K562 (cell line): ENCODE measurements at regions not wholly inside any gene's neighbourhood (a gene's known extent, or its start where the extent isn't known, plus 50 kb on each side); places are given as distances from the start of the nearest gene placed in this dataset.

Source experiments
- ATAC-seq: fragments of 200-7000 bp; cut with Tn5 transposase; 3 replicates; pipeline ENCODE4 v1.9.1; 2020; ENCODE audit warnings: moderate library complexity
- BruUV-seq: library from RNA; stranded (reverse); fragments of 400-500 nt; replicated peaks from 2 replicates; lab custom pipeline; 2021; lab: Mats Ljungman, UMichigan
- CTCF ChIA-PET: fragments of 300-600 bp; formaldehyde crosslinking; extraction: SDS; loops from one replicate; lab custom pipeline; 2021; ENCODE audit warnings: low intra/inter-chr PET ratio; lab: Yijun Ruan, JAX
- POLR2A ChIA-PET: fragments of 300-600, 350-650 bp; sonication (Branson Sonifier 250); formaldehyde crosslinking; extraction: SDS; loops from one replicate; lab custom pipeline; 2021; ENCODE audit warnings: antibody characterized with exemption, inconsistent platforms; lab: Yijun Ruan, JAX
- DNase-seq, 4 experiments: peaks; one replicate each; pipeline versions ENCODE4 v3.0.0 to v3.0.0-alpha.2; 2011 to 2018; ENCODE audit warnings: low spot score in 3 of 4, mixed read lengths in 3 of 4; ENCODE audit errors: extremely low read depth in 1 of 4
- FAIRE-seq: peaks from 2 replicates; lab custom pipeline; 2011; peaks lifted over from hg19 to GRCh38; lab: Jason Lieb, UNC
- H2AFZ ChIP-seq: 2 replicates; pipeline ENCODE4 v1.6.0; 2011; ENCODE audit warnings: low read depth, low read length, control low read depth, inconsistent platforms
- H3K27ac ChIP-seq: fragments of 200-600 bp; 3 replicates; pipeline ENCODE4 v1.8.0; 2011; ENCODE audit warnings: low read depth, mild to moderate bottlenecking, control low read depth, inconsistent platforms, low read length, moderate library complexity, mixed read lengths; ENCODE audit errors: extremely low read depth
- H3K27me3 ChIP-seq, 2 experiments: fragments of 300-600 bp in 1 of 2; 2 replicates in 1 of 2; 3 replicates in 1 of 2; pipeline versions ENCODE4 v1.6.0 to v1.8.0; 2011; ENCODE audit warnings: inconsistent platforms in 2 of 2, low read length in 2 of 2, mild to moderate bottlenecking in 1 of 2, mixed read lengths in 1 of 2, moderate library complexity in 1 of 2; ENCODE audit not compliant: control insufficient read depth in 2 of 2, insufficient read depth in 2 of 2
- H3K36me3 ChIP-seq: fragments of 300-600 bp; 3 replicates; pipeline ENCODE4 v1.8.0; 2011; ENCODE audit warnings: mild to moderate bottlenecking, low read length, inconsistent platforms; ENCODE audit not compliant: control insufficient read depth, insufficient read depth
- H3K4me1 ChIP-seq, 2 experiments: fragments of 200-600 bp in 1 of 2; replicated peaks in 1 of 2; 2 replicates in 1 of 2; 3 replicates in 1 of 2; pipeline versions ENCODE4 v1.5.1 to v1.8.0; 2011; ENCODE audit warnings: inconsistent platforms in 2 of 2, low read length in 2 of 2, mild to moderate bottlenecking in 1 of 2, mixed read lengths in 1 of 2, moderate library complexity in 1 of 2; ENCODE audit not compliant: control insufficient read depth in 2 of 2, insufficient read depth in 2 of 2
- H3K4me2 ChIP-seq: 2 replicates; pipeline ENCODE4 v1.6.1; 2011; ENCODE audit warnings: low read length, control low read depth, inconsistent platforms, mixed read lengths; ENCODE audit not compliant: insufficient read depth
- H3K4me3 ChIP-seq: fragments of 200-600 bp; sonication (generic), shearing (Covaris generic); 2 replicates; pipeline ENCODE4 v1.5.1; 2016; ENCODE audit warnings: control low read depth, inconsistent platforms
- H3K79me2 ChIP-seq: fragments of 200-600 bp; 3 replicates; pipeline ENCODE4 v1.8.0; 2011; ENCODE audit warnings: low read length, inconsistent platforms; ENCODE audit not compliant: control insufficient read depth, insufficient read depth
- H3K9ac ChIP-seq, 2 experiments: 2 replicates each; pipeline versions ENCODE4 v1.6.0 to v1.6.1; 2011; ENCODE audit warnings: low read depth in 2 of 2, low read length in 2 of 2, control low read depth in 1 of 2, inconsistent platforms in 1 of 2, mild to moderate bottlenecking in 1 of 2, mixed read lengths in 1 of 2; ENCODE audit not compliant: insufficient read depth in 1 of 2
- H3K9me1 ChIP-seq: one replicate; pipeline ENCODE4 v1.6.0; 2011; ENCODE audit warnings: inconsistent platforms, mild to moderate bottlenecking, low read length, moderate library complexity; ENCODE audit not compliant: control insufficient read depth, insufficient read depth
- H3K9me3 ChIP-seq: replicated peaks from 2 replicates; pipeline ENCODE4 v1.5.1; 2011; ENCODE audit warnings: low read depth, low read length, inconsistent platforms; ENCODE audit not compliant: control insufficient read depth, insufficient read depth
- H4K20me1 ChIP-seq: replicated peaks from 2 replicates; pipeline ENCODE4 v1.6.1; 2011; ENCODE audit warnings: low read length, inconsistent platforms, mixed read lengths; ENCODE audit not compliant: control insufficient read depth, insufficient read depth
- ADNP ChIP-seq: fragments of 200-800 bp; sonication (Bioruptor generic); IDR thresholded peaks from 2 replicates; pipeline ENCODE4 v1.6.1; 2016; ENCODE audit warnings: missing genetic modification characterization, missing compliant biosample characterization
- ARID1B ChIP-seq: fragments of 450-650 bp; IDR thresholded peaks from 2 replicates; pipeline ENCODE4 v1.6.1; 2016; ENCODE audit warnings: antibody characterized with exemption, mild to moderate bottlenecking, inconsistent platforms
- ASH1L ChIP-seq: fragments of 450-650 bp; IDR thresholded peaks from 2 replicates; pipeline ENCODE4 v1.6.1; 2018; ENCODE audit warnings: borderline replicate concordance, mild to moderate bottlenecking, low read depth; ENCODE audit not compliant: partially characterized antibody
- GMEB1 ChIP-seq: fragments of 250-450 bp; sonication (Bioruptor Pico); IDR thresholded peaks from 2 replicates; pipeline ENCODE4 v1.4.0; 2020; ENCODE audit warnings: mild to moderate bottlenecking
- HDAC2 ChIP-seq: fragments of 450-650 bp; IDR thresholded peaks from 2 replicates; pipeline ENCODE4 v1.6.1; 2016; ENCODE audit warnings: mild to moderate bottlenecking
- HMBOX1 ChIP-seq: sonication (generic); IDR thresholded peaks from 2 replicates; pipeline ENCODE4 v1.6.1; 2016
- ILK ChIP-seq: fragments of 450-650 bp; IDR thresholded peaks from 2 replicates; pipeline ENCODE4 v1.6.1; 2016; ENCODE audit warnings: missing genetic modification characterization, low read depth, mild to moderate bottlenecking, missing compliant biosample characterization, moderate library complexity, borderline replicate concordance
- NFE2L1 ChIP-seq: fragments of 450-650 bp; IDR thresholded peaks from 2 replicates; pipeline ENCODE4 v1.6.1; 2016; ENCODE audit warnings: missing genetic modification characterization, low read depth, mild to moderate bottlenecking, missing compliant biosample characterization, moderate library complexity, borderline replicate concordance
- NR3C1 ChIP-seq: sonication (generic); formaldehyde crosslinking; IDR thresholded peaks from 2 replicates; pipeline ENCODE4 v1.8.1; 2022; ENCODE audit warnings: missing genetic modification reagents
- SP1 ChIP-seq: sonication (generic); formaldehyde crosslinking; IDR thresholded peaks from 2 replicates; pipeline ENCODE4 v1.8.1; 2022; ENCODE audit warnings: mild to moderate bottlenecking, missing genetic modification reagents
- ZBTB5 ChIP-seq: fragments of 450-650 bp; IDR thresholded peaks from 2 replicates; pipeline ENCODE4 v1.6.1; 2017; ENCODE audit warnings: antibody characterized with exemption
- ZC3H4 ChIP-seq: sonication (generic); formaldehyde crosslinking; IDR thresholded peaks from 2 replicates; pipeline ENCODE4 v1.9.0; 2021; ENCODE audit warnings: missing genetic modification reagents, borderline replicate concordance
- WGBS: fragments of 100-300 bp; shearing (Covaris generic); methylation state at CpG from one replicate; pipeline ENCODE4 v1.1.6; 2016; ENCODE audit warnings: low coverage, mixed read lengths; ENCODE audit not compliant: insufficient coverage; ENCODE audit errors: missing lambda C conversion rate; 5-methylcytosine and 5-hydroxymethylcytosine counted together
- in situ Hi-C: fragments of 300-500 bp; cut with MboI; formaldehyde crosslinking; loops from 4 replicates; pipeline ENCODE4 v1.15.0; 2018; ENCODE audit warnings: inconsistent platforms, mixed read lengths
- intact Hi-C: fragments of 100-400 bp; cut with micrococcal nuclease; formaldehyde crosslinking; loops from 2 replicates; pipeline ENCODE4 v1.14.2; 2022

GRCh38 chr11:10359171-10359570 is 54.3 kb downstream of the ADM start:
- ATAC-seq = no peak
- ChIA-PET CTCF (no interaction called here), POLR2A (no interaction called here)
- Histone ChIP-seq H3K27ac (no peak overlapping the region), H3K4me3 (no peak overlapping the region), H3K36me3 (no peaks in the 10 kb centered on the region), H4K20me1 (no peaks in the 10 kb centered on the region), H3K27me3 (peaks cover 2 to 6% of the 10 kb centered on the region in 2 experiments; a peak in 2 of 5 replicates), H3K9me3 (no peaks in the 10 kb centered on the region), H2AFZ (no peak overlapping the region), H3K4me1 (no peaks in the 10 kb centered on the region), H3K79me2 (no peaks in the 10 kb centered on the region), H3K9me1 (no peaks in the 10 kb centered on the region), H3K9ac (no peak overlapping the region), H3K4me2 (no peak overlapping the region)
- TF ChIP-seq ASH1L (no peak), HMBOX1 (no peak), ZC3H4 (CRISPR knock-in tag) (no peak), SP1 (CRISPR knock-in tag) (no peak), ILK (tag) (no peak)
- no TSS peak for BruUV-seq
- intact Hi-C loops = no loop called here
- in situ Hi-C loops = no loop called here
- 0% methylated on average over 1 of the region's 1 CpG for WGBS
- no peak for DNase-seq
- no peak for FAIRE-seq

- H2AFZ ChIP-seq = no peak overlapping the region
- H3K9ac ChIP-seq = no peak overlapping the region
- no peak overlapping the region for H3K27ac ChIP-seq
- in situ Hi-C loops (no loop called here), intact Hi-C loops (no loop called here)
- no peak for ATAC-seq
- CTCF ChIA-PET = no interaction called here
- H3K36me3 ChIP-seq = no peaks in the 10 kb centered on the region
- no peaks in the 10 kb centered on the region for H3K79me2 ChIP-seq
- no peaks in the 10 kb centered on the region for H4K20me1 ChIP-seq
- no peak overlapping the region for H3K4me3 ChIP-seq
- H3K9me1 ChIP-seq = no peaks in the 10 kb centered on the region
- H3K4me1 ChIP-seq = no peaks in the 10 kb centered on the region
- H3K4me2 ChIP-seq = no peak overlapping the region
- H3K9me3 ChIP-seq = no peaks in the 10 kb centered on the region
- FAIRE-seq = no peak
- no TSS peak for BruUV-seq
- DNase-seq = no peak
- POLR2A ChIA-PET = interaction anchor here (0.7 kb wide), 1 partner anchor 32 kb away, joined by 3 read pairs; no protein-coding TSS in a partner anchor
- H3K27me3 ChIP-seq = peaks cover 2 to 6% of the 10 kb centered on the region in 2 experiments; a peak in 2 of 5 replicates
- TF ChIP-seq NFE2L1 (tag) (no peak), ARID1B (no peak), ADNP (no peak), NR3C1 (no peak), GMEB1 (CRISPR knock-in tag) (no peak), HDAC2 (no peak), ZBTB5 (no peak)
Measured at GRCh38 chr11:10360835-10361234, 56.0 kb downstream of the ADM start.
